Stomach (tissue), 8 donors: ENCODE measurements at regions not wholly inside any gene's neighbourhood (a gene's known extent, or its start where the extent isn't known, plus 50 kb on each side); places are given as distances from the start of the nearest gene placed in this dataset.
"Not testable (repeated sequence)": the region's sequence is repeated elsewhere in the genome, so short reads cannot be mapped to it uniquely, and the experiment has no call there.

Experiments
- DNase-seq, 2 donors: peaks; one replicate each; pipeline versions ENCODE4 v3.0.0 to v3.0.0-alpha.2; 2013 to 2019
- H3K27ac ChIP-seq, 5 donors: fragments of 200-600 bp in 4 of 5; sonication (generic) in 4 of 5; one replicate each; pipeline ENCODE4 v1.5.1; 2013 to 2019; ENCODE audit warnings: mild to moderate bottlenecking in 1 of 5, moderate library complexity in 1 of 5
- H3K27me3 ChIP-seq, 3 donors: fragments of 200-600 bp; sonication (generic); one replicate each; pipeline ENCODE4 v1.5.1; 2017 to 2019; ENCODE audit warnings: mixed run types in 1 of 3
- H3K36me3 ChIP-seq, 4 donors: fragments of 200-600 bp; sonication (generic); 1 replicate in 3 of 4; 2 replicates in 1 of 4; pipeline ENCODE4 v1.5.1; 2016 to 2019
- H3K4me1 ChIP-seq, 4 donors: fragments of 200-600 bp; sonication (generic); one replicate each; pipeline ENCODE4 v1.5.1; 2016 to 2019
- H3K4me3 ChIP-seq, 4 donors: fragments of 200-600 bp; sonication (generic) in 3 of 4; one replicate each; pipeline ENCODE4 v1.5.1; 2016 to 2019; ENCODE audit warnings: mild to moderate bottlenecking in 1 of 4
- H3K9me3 ChIP-seq, 4 donors: fragments of 200-600 bp; sonication (generic); one replicate each; pipeline ENCODE4 v1.5.1; 2016 to 2019
- EP300 ChIP-seq: sonication (generic); formaldehyde crosslinking; IDR thresholded peaks from one replicate; pipeline ENCODE4 v1.6.1; 2017; ENCODE audit warnings: antibody characterized with exemption
- POLR2A ChIP-seq, 4 donors: fragments of 450-650 bp; IDR thresholded peaks; one replicate each; pipeline ENCODE4 v1.6.1; 2016; ENCODE audit warnings: antibody characterized with exemption in 4 of 4, control low read depth in 2 of 4, mild to moderate bottlenecking in 1 of 4, moderate library complexity in 1 of 4
- POLR2AphosphoS5 ChIP-seq, 3 donors: sonication (generic); formaldehyde crosslinking; IDR thresholded peaks; one replicate each; pipeline ENCODE4 v1.6.1; 2016; ENCODE audit warnings: antibody characterized with exemption in 3 of 3
- WGBS, 5 donors: extraction: QIAGEN DNeasy Blood & Tissue Kit in 3 of 5; methylation state at CpG; one replicate each; pipeline versions ENCODE4 v1.1.5 to v1.1.7; 2013 to 2018; 5-methylcytosine and 5-hydroxymethylcytosine counted together
- intact Hi-C: fragments of 100-400 bp; cut with DNase I; formaldehyde crosslinking; loops from one replicate; pipeline ENCODE4 v1.15.1; 2023; ENCODE audit warnings: low total_unique reads
- TF ChIP-seq, protein P1 (sequence below), 7 experiments: fragments of 450-650 bp in 4 of 7; fragments of 200-600 bp in 3 of 7; sonication (generic) in 3 of 7; IDR thresholded peaks; one replicate each; pipeline ENCODE4 v1.5.1; 2016 to 2019; ENCODE audit warnings: antibody characterized with exemption in 7 of 7, control low read depth in 2 of 7, mild to moderate bottlenecking in 1 of 7
- donor health status: healthy with polysubstance abuse.
- donor health status: Bipolar disorder and iron deficiency.
- donor health status: healthy.

DNA sequence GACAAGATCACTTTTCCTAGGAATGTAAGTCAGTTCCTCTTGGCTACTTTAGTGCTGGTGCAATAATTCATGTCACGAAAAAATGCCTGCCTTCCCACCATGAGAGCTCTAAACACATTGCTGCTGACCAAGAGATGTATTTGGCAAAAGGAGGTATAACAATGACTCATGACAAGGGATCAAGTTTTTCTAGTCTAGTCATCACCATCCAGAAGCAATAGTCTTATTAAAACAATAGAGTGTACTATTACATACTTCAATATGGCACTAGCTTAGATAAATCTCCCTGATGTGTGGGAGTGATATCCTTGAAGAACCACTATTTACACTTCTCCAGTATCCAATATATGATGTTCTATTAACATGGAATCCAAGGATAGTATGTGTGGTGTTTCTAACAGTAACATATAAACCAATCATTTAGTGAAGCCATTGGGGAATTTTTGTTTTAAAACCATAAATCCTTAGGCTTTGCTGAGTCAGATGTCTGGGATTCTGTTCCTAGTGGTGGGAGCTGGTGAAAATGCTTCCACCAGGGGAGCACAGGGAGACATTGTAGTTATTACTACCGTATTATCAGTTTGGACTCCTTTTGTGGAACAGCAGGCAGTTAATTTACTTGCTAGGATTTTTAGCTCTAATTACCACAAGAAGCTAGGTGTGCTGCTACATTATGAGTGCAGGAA is 1387.5 kb downstream of the LRFN5 start:
- Histone ChIP-seq H3K27me3 (no peaks in the 10 kb centered on the region), H3K9me3 (peaks cover 0 to 5% (median 1%) of the 10 kb centered on the region in 4 donors), H3K27ac (no peak overlapping the region), H3K4me3 (no peak overlapping the region), H3K36me3 (no peaks in the 10 kb centered on the region), H3K4me1 (no peaks in the 10 kb centered on the region)
- no peak for DNase-seq
- TF ChIP-seq POLR2AphosphoS5 (IDR thresholded peaks at IDR 0.05) (no peak), EP300 (no peak), POLR2A (IDR thresholded peaks at IDR 0.05) (no peak)
- TF ChIP-seq, protein P1, sequence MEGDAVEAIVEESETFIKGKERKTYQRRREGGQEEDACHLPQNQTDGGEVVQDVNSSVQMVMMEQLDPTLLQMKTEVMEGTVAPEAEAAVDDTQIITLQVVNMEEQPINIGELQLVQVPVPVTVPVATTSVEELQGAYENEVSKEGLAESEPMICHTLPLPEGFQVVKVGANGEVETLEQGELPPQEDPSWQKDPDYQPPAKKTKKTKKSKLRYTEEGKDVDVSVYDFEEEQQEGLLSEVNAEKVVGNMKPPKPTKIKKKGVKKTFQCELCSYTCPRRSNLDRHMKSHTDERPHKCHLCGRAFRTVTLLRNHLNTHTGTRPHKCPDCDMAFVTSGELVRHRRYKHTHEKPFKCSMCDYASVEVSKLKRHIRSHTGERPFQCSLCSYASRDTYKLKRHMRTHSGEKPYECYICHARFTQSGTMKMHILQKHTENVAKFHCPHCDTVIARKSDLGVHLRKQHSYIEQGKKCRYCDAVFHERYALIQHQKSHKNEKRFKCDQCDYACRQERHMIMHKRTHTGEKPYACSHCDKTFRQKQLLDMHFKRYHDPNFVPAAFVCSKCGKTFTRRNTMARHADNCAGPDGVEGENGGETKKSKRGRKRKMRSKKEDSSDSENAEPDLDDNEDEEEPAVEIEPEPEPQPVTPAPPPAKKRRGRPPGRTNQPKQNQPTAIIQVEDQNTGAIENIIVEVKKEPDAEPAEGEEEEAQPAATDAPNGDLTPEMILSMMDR (IDR thresholded peaks at IDR 0.05): no peak
- intact Hi-C loops: no loop called here
- WGBS, 5 donors: 71 to 81% (median 76%) methylated on average over 2 of the region's 2 CpGs

GRCh38 chr14:42992930-42993329 is 1386.3 kb downstream of the LRFN5 start:
- Histone ChIP-seq H3K27ac (no peak overlapping the region), H3K4me1 (no peaks in the 10 kb centered on the region), H3K36me3 (no peaks in the 10 kb centered on the region), H3K4me3 (no peak overlapping the region), H3K27me3 (no peaks in the 10 kb centered on the region), H3K9me3 (peaks cover 0 to 7% (median 3%) of the 10 kb centered on the region in 4 donors)
- TF ChIP-seq POLR2AphosphoS5 (IDR thresholded peaks at IDR 0.05) (no peak), EP300 (no peak), POLR2A (IDR thresholded peaks at IDR 0.05) (no peak)
- TF ChIP-seq, protein P1 (IDR thresholded peaks at IDR 0.05): no peak
- DNase-seq: no peak
- intact Hi-C loops: no loop called here
- 69 to 83% (median 82%) methylated on average over 1 of the region's 1 CpG for WGBS, 5 donors

GRCh38 chr14:42980419-42980818 is 1373.7 kb downstream of the LRFN5 start:
- no peaks in the 10 kb centered on the region for H3K36me3 ChIP-seq
- intact Hi-C loops: no loop called here
- no peaks in the 10 kb centered on the region for H3K27me3 ChIP-seq
- no peak overlapping the region for H3K4me3 ChIP-seq
- DNase-seq: no peak
- TF ChIP-seq POLR2A (IDR thresholded peaks at IDR 0.05) (no peak), POLR2AphosphoS5 (IDR thresholded peaks at IDR 0.05) (no peak), EP300 (no peak)
- TF ChIP-seq, protein P1 (IDR thresholded peaks at IDR 0.05): no peak
- 73 to 87% (median 83%) methylated on average over 1 of the region's 1 CpG for WGBS, 5 donors
- H3K9me3 ChIP-seq: peaks cover 0 to 8% (median 3%) of the 10 kb centered on the region in 4 donors
- no peaks in the 10 kb centered on the region for H3K4me1 ChIP-seq
- H3K27ac ChIP-seq: no peak overlapping the region

DNA sequence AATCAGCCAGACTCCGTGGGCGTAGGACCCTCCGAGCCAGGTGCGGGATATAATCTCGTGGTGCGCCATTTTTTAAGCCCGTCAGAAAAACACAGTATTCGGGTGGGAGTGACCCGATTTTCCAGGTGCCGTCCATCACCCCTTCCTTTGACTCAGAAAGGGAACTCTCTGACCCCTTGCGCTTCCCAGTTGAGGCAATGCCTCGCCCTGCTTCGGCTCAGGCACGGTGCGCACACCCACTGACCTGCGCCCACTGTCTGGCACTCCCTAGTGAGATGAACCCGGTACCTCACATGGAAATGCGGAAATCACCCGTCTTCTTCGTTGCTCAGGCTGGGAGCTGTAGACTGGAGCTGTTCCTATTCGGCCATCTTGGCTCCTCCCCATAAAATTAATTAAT is 1366.5 kb downstream of the LRFN5 start:
- H3K4me3 ChIP-seq, DNase-seq, H3K27ac ChIP-seq, H3K36me3 ChIP-seq, H3K27me3 ChIP-seq, H3K4me1 ChIP-seq, intact Hi-C loops, H3K9me3 ChIP-seq: not testable (repeated sequence)
- WGBS, 5 donors: 84 to 93% (median 89%) methylated on average over 17 to 21 of the region's 21 CpGs

DNA sequence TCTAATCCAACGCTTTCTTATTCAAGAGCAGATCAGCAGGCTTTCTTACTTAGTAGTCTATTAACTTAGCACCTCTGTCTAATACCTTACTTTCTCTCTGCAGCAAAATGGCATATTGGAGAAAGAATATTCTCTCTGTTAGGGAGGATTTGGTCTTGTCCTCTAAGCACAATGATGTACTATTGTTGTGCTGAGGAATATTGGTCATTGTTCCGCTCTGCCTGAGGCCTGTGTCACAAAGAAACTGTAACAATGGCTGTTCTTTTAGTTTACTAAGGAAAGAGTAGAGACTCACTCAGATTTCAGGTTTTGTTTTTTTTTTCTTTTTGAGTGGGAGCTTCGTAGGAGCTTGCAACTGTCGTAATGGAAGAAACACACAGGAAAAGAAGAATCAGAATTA is 1358.8 kb downstream of the LRFN5 start:
- H3K27me3 ChIP-seq: no peaks in the 10 kb centered on the region
- no peak overlapping the region for H3K27ac ChIP-seq
- 75 to 80% (median 79%) methylated on average over 4 of the region's 4 CpGs for WGBS, 5 donors
- intact Hi-C loops: no loop called here
- H3K4me3 ChIP-seq: no peak overlapping the region
- no peaks in the 10 kb centered on the region for H3K4me1 ChIP-seq
- DNase-seq: no peak
- no peaks in the 10 kb centered on the region for H3K9me3 ChIP-seq
- H3K36me3 ChIP-seq: no peaks in the 10 kb centered on the region
- TF ChIP-seq POLR2A (IDR thresholded peaks at IDR 0.05): no peak
